H9 (cell line): ENCODE measurements at regions not wholly inside any gene's neighbourhood (a gene's known extent, or its start where the extent isn't known, plus 50 kb on each side); places are given as distances from the start of the nearest gene placed in this dataset.

ENCODE experiments used
- DNase-seq: peaks from one replicate; pipeline ENCODE4 v3.0.0-alpha.2; 2017
- H2AFZ ChIP-seq: one replicate; pipeline ENCODE4 v1.6.1; 2013; ENCODE audit warnings: mild to moderate bottlenecking, low read length, control low read depth, moderate library complexity
- H2AK5ac ChIP-seq: 2 replicates; pipeline ENCODE4 v1.6.1; 2013; ENCODE audit warnings: low read length, control low read depth, mixed read lengths; ENCODE audit not compliant: insufficient read length
- H2BK120ac ChIP-seq: one replicate; pipeline ENCODE4 v1.6.1; 2013; ENCODE audit warnings: low read depth, mild to moderate bottlenecking, low read length, control low read depth, inconsistent platforms; ENCODE audit not compliant: poor library complexity, severe bottlenecking
- H2BK12ac ChIP-seq: 2 replicates; pipeline ENCODE4 v1.6.1; 2013; ENCODE audit warnings: low read length, control low read depth, mixed read lengths, low read depth; ENCODE audit not compliant: insufficient read length
- H2BK15ac ChIP-seq: 2 replicates; pipeline ENCODE4 v1.6.1; 2013; ENCODE audit warnings: low read depth, low read length, control low read depth
- H2BK20ac ChIP-seq: one replicate; pipeline ENCODE4 v1.6.1; 2013; ENCODE audit warnings: low read depth, mild to moderate bottlenecking, low read length, control low read depth, inconsistent platforms; ENCODE audit not compliant: poor library complexity, severe bottlenecking
- H2BK5ac ChIP-seq: 2 replicates; pipeline ENCODE4 v1.6.1; 2013; ENCODE audit warnings: low read length, control low read depth, mixed read lengths; ENCODE audit not compliant: insufficient read length
- H3K14ac ChIP-seq: 2 replicates; pipeline ENCODE4 v1.6.1; 2013; ENCODE audit warnings: low read length, control low read depth; ENCODE audit not compliant: insufficient read depth
- H3K18ac ChIP-seq: 2 replicates; pipeline ENCODE4 v1.6.1; 2013; ENCODE audit warnings: low read depth, mild to moderate bottlenecking, mixed read lengths, low read length, control low read depth; ENCODE audit not compliant: insufficient read length
- H3K23ac ChIP-seq: 2 replicates; pipeline ENCODE4 v1.6.1; 2013; ENCODE audit warnings: low read length, control low read depth, mixed read lengths, low read depth; ENCODE audit not compliant: insufficient read length
- H3K23me2 ChIP-seq: 2 replicates; pipeline ENCODE4 v1.6.1; 2013; ENCODE audit warnings: low read depth, mild to moderate bottlenecking, mixed read lengths, low read length, control low read depth; ENCODE audit not compliant: insufficient read length, poor library complexity, severe bottlenecking
- H3K27ac ChIP-seq: 2 replicates; pipeline ENCODE4 v1.5.1; 2013; ENCODE audit warnings: low read length, control low read depth, mixed read lengths, low read depth; ENCODE audit not compliant: insufficient read length
- H3K27me3 ChIP-seq: 2 replicates; pipeline ENCODE4 v1.6.1; 2013; ENCODE audit warnings: low read length, control low read depth, inconsistent platforms; ENCODE audit not compliant: insufficient read depth
- H3K4ac ChIP-seq: 2 replicates; pipeline ENCODE4 v1.6.1; 2013; ENCODE audit warnings: low read depth, mild to moderate bottlenecking, control low read depth, inconsistent platforms, low read length, moderate library complexity
- H3K4me1 ChIP-seq: 2 replicates; pipeline ENCODE4 v1.6.1; 2013; ENCODE audit warnings: low read length, control low read depth, inconsistent platforms; ENCODE audit not compliant: insufficient read depth
- H3K4me2 ChIP-seq: 2 replicates; pipeline ENCODE4 v1.6.1; 2013; ENCODE audit warnings: low read length, control low read depth, mixed read lengths; ENCODE audit not compliant: insufficient read length, insufficient read depth
- H3K56ac ChIP-seq: 2 replicates; pipeline ENCODE4 v1.6.1; 2013; ENCODE audit warnings: low read depth, mild to moderate bottlenecking, mixed read lengths, low read length, control low read depth; ENCODE audit not compliant: insufficient read length
- H3K79me1 ChIP-seq: 2 replicates; pipeline ENCODE4 v1.6.1; 2013; ENCODE audit warnings: low read depth, mild to moderate bottlenecking, moderate library complexity, low read length, control low read depth, inconsistent platforms; ENCODE audit not compliant: insufficient read depth, poor library complexity, severe bottlenecking
- H3K79me2 ChIP-seq: 2 replicates; pipeline ENCODE4 v1.6.1; 2013; ENCODE audit warnings: low read length, control low read depth, inconsistent platforms; ENCODE audit not compliant: insufficient read depth
- H3K9ac ChIP-seq: 2 replicates; pipeline ENCODE4 v1.6.1; 2013; ENCODE audit warnings: low read length, control low read depth, mixed read lengths; ENCODE audit not compliant: insufficient read length; ENCODE audit errors: extremely low read depth
- H3K9me3 ChIP-seq: one replicate; pipeline ENCODE4 v1.6.1; 2013; ENCODE audit warnings: low read depth, low read length, inconsistent platforms; ENCODE audit not compliant: control insufficient read depth
- H3T11ph ChIP-seq: one replicate; pipeline ENCODE4 v1.6.1; 2013; ENCODE audit warnings: mild to moderate bottlenecking, low read length, control low read depth, inconsistent platforms
- H4K20me1 ChIP-seq: one replicate; pipeline ENCODE4 v1.6.1; 2013; ENCODE audit not compliant: control insufficient read depth, insufficient read length, insufficient read depth
- H4K5ac ChIP-seq: 2 replicates; pipeline ENCODE4 v1.6.1; 2013; ENCODE audit warnings: low read depth, mild to moderate bottlenecking, mixed read lengths, low read length, control low read depth; ENCODE audit not compliant: insufficient read length
- H4K8ac ChIP-seq: replicated peaks from 2 replicates; pipeline ENCODE4 v1.6.1; 2013; ENCODE audit warnings: low read length, control low read depth, mixed read lengths, low read depth; ENCODE audit not compliant: insufficient read length
- H4K91ac ChIP-seq: 2 replicates; pipeline ENCODE4 v1.6.1; 2013; ENCODE audit warnings: low read depth, mild to moderate bottlenecking, moderate library complexity, mixed read lengths, low read length, control low read depth; ENCODE audit not compliant: insufficient read length
- H3K27ac Mint-ChIP-seq, 3 experiments: 2 replicates in 2 of 3; 3 replicates in 1 of 3; pipeline ENCODE4 v1.8.0; 2020 to 2021; ENCODE audit warnings: mixed read lengths in 3 of 3, mild to moderate bottlenecking in 1 of 3, moderate library complexity in 1 of 3
- H3K27me3 Mint-ChIP-seq: 2 replicates; pipeline ENCODE4 v1.8.0; 2021; ENCODE audit warnings: low read depth, mild to moderate bottlenecking, moderate library complexity, mixed read lengths
- H3K36me3 Mint-ChIP-seq, 3 experiments: 2 replicates in 2 of 3; 3 replicates in 1 of 3; pipeline ENCODE4 v1.8.0; 2020 to 2021; ENCODE audit warnings: low read depth in 3 of 3, mixed read lengths in 3 of 3; ENCODE audit not compliant: insufficient read depth in 1 of 3
- H3K4me1 Mint-ChIP-seq, 2 experiments: 2 replicates each; pipeline ENCODE4 v1.8.0; 2020; ENCODE audit warnings: mixed read lengths in 2 of 2
- H3K4me3 Mint-ChIP-seq, 2 experiments: 2 replicates in 1 of 2; 3 replicates in 1 of 2; pipeline ENCODE4 v1.8.0; 2020 to 2021; ENCODE audit warnings: mild to moderate bottlenecking in 2 of 2, mixed read lengths in 2 of 2, moderate library complexity in 1 of 2
- H3K9me3 Mint-ChIP-seq, 2 experiments: 2 replicates in 1 of 2; 3 replicates in 1 of 2; pipeline ENCODE4 v1.8.0; 2020; ENCODE audit warnings: mild to moderate bottlenecking in 2 of 2, mixed read lengths in 2 of 2, moderate library complexity in 1 of 2
- CTCF ChIP-seq: fragments of 200-600 bp; sonication (generic); conservative IDR thresholded peaks from 3 replicates; pipeline ENCODE4 v1.8.0; 2021; ENCODE audit warnings: antibody characterized with exemption, mild to moderate bottlenecking
- WGBS: extraction: QIAGEN DNeasy Blood & Tissue Kit; methylation state at CpG from one replicate; pipeline ENCODE4 v1.1.7; 2013; ENCODE audit warnings: missing lambda C conversion rate, low lambda C conversion rate, mixed read lengths; ENCODE audit not compliant: insufficient read length; ENCODE audit errors: extremely low coverage; 5-methylcytosine and 5-hydroxymethylcytosine counted together

- Mint-ChIP-seq H3K36me3 (no peaks in the 10 kb centered on the region; a peak in 1 of 7 replicates), H3K4me1 (peaks cover 2% of the 10 kb centered on the region in 2 experiments; a peak in 2 of 4 replicates), H3K9me3 (peaks cover 15% of the 10 kb centered on the region in 2 experiments; a peak in 4 of 5 replicates), H3K27me3 (peaks cover 82% of the 10 kb centered on the region), H3K4me3 (no peak overlapping the region), H3K27ac (no peak overlapping the region)
- H3K79me2 ChIP-seq = no peaks in the 10 kb centered on the region
- H3K4me1 ChIP-seq = no peaks in the 10 kb centered on the region
- no CpG with 5 or more reads among the region's 1 CpG for WGBS
- H3K23me2 ChIP-seq = no peaks in the 10 kb centered on the region
- no peaks in the 10 kb centered on the region for H3K9me3 ChIP-seq
- H4K8ac ChIP-seq = no peak overlapping the region
- H3K79me1 ChIP-seq = no peaks in the 10 kb centered on the region
- no peak overlapping the region for H3K18ac ChIP-seq
- H2BK15ac ChIP-seq = no peak overlapping the region
- TF ChIP-seq CTCF = no peak
- no peak overlapping the region for H2BK120ac ChIP-seq
- H3K23ac ChIP-seq = no peak overlapping the region
- H3K27me3 ChIP-seq = no peaks in the 10 kb centered on the region
- H4K91ac ChIP-seq = no peak overlapping the region
- H4K20me1 ChIP-seq = no peaks in the 10 kb centered on the region
- no peak overlapping the region for H3K56ac ChIP-seq
- no peak overlapping the region for H3K9ac ChIP-seq
- no peak overlapping the region for H2AK5ac ChIP-seq
- H2AFZ ChIP-seq = no peak overlapping the region
- H3K4me2 ChIP-seq = no peak overlapping the region
- no peak for DNase-seq
- H3T11ph ChIP-seq = no peak overlapping the region
- H3K4ac ChIP-seq = no peak overlapping the region
- no peak overlapping the region for H2BK12ac ChIP-seq
- H2BK20ac ChIP-seq = no peak overlapping the region
- no peak overlapping the region for H4K5ac ChIP-seq
- H3K27ac ChIP-seq = no peak overlapping the region
- no peak overlapping the region for H2BK5ac ChIP-seq
- H3K14ac ChIP-seq = no peak overlapping the region
These were observed 52.7 kb upstream of the CRHR1 start for GRCh38 chr17:45731459-45731858.
